ENCODE measurements at regions not wholly inside any gene's neighbourhood (a gene's known extent, or its start where the extent isn't known, plus 50 kb on each side); places are given as distances from the start of the nearest gene placed in this dataset.
"Not testable (repeated sequence)": the region's sequence is repeated elsewhere in the genome, so short reads cannot be mapped to it uniquely, and the experiment has no call there.

DNA sequence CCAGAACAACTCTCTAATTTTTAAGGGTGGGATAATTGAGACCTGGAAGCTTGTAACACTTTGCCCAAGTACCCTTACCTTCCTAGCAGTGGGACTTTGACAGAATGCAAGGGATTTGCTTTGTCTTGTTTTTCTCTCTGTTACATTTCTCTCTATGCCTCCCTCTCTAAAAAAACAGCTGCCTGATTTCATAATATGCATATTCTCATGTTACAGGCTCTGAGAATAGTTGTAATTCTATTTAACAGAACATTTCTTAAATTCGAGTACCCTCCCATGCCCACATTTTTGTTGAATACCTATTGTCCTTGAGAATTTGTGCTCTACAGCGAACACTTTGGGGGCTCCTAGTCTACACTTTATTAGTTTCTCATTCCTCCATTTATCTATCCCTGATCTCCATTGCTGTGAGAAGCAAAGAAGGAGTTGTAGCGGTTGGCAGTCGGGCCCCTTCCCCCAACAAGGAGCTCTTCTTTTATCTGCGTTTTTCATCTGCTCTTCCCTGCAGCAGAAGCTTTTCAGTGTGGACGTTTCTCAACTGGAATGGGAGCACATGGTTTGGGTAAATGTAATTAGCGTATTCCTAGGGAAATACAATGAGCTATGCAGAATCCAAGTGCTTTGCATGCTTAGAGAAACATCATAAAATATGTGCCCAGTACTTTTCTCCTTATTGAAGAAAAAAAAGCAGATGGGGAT lies 117.7 kb upstream of the CCDC90B start:
- DNase-seq (ENCODE audit: low read depth in 2 of 2) = no peak

DNA sequence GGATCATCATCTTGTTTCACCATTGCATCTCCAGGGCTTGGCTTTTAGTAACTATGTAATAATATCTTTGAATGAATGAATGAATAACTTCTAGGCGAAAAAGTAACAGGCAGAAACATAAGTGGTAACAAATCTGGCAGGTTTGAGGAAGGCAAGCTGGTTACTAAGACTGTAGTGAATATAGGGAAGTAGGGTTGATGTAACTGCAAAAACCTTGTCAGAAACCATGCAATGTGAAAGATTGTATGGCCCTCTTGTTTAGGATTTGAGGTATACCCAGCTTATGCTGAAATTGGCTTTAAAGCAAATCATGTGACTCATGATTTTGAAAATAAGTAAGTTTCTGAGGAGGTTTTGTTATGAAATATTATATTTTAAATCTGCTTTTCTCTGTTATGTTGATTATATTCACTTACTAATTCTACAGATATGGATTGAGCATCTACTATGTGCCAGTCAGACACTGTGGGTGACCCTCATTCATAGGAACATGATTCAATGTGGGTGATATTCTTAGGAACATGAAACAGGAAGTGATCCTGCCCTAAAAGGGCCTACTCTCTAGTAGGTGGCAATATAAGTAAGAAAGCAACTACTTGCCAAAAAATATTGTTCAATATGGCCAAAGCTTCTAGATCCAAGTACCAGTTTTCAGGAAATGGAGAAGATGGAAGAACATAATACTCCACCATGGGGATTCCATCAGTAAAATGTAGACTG lies 115.5 kb upstream of the CCDC90B start:
- no peak for DNase-seq (ENCODE audit: low read depth in 2 of 2)

DNA sequence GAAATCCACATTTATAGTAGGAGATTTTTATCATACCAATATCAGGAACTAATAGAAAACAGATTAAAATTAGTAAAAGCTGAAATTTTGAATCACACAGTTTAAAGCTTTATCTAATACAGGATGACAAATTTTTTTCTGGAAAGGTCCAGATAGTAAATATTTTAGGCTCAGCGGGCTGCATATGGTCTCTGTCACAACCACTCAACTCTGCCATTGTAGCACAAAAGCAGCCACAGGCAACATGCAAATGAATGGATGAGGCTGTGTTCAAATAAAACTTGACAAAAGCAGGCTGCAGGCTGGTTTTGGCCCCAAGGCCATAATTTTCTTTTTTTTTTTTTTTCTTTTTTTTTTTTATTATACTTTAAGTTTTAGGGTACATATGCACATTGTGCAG lies 108.2 kb upstream of the CCDC90B start:
- DNase-seq (ENCODE audit: low read depth in 2 of 2) = no peak

DNA sequence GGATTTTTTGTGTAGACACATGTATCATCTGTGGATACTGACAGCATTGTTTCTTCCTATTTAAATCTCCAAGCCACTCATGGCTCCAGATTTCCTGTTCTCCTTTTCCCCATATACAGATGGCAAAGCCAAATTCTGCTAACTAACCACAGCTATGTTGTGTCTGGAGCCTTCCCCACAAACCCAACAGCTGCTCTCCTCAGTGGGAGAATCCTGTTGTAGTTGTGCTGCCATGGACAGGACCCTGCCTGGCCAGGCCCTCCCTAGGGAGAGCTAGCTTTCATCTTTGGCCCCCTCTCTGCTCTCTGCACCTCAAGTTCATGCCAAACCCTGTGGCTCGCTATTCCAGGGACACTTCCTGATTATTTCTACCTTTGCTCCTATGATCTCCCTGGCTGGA lies 106.4 kb upstream of the CCDC90B start:
- DNase-seq (ENCODE audit: low read depth in 2 of 2) = no peak

DNA sequence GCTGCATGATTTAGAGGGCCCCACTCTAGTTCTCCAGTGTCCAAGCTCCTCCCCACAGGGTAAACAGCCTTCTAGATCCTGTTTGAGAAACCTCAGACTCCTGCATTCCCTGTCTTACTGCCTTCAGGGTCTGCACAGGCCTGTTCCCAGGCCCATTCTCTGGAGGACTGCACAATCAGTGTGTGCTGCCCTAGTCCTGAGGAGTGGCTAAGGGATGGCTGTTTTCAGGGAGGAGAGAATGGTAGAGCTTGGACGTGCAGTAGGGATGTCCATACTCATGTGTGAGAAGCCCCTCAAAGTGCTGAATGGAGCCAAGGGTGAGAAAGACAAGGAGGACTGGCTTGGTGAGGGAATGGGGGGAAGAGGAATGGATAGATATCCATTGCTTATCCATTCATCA lies 103.8 kb upstream of the CCDC90B start:
- no peak for DNase-seq (ENCODE audit: low read depth in 2 of 2)

DNA sequence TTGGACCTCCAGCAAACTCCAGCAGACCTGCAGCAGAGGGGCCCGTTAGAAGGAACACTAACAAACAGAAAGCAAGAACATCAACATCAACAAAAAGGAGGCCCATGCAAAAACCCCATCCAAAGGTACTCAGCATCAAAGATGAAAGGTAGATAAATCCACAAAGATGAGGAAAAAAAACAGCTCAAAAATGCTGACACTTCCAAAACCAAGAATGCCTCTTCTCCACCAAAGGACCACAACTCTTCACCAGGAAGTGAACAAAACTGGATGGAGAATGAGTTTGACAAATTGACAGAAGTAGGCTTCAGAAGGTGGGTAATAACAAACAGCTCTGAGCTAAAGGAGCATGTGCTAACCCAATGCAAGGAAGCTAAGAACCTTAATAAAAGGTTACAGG lies 97.7 kb upstream of the CCDC90B start:
- not testable (repeated sequence) for DNase-seq (ENCODE audit: low read depth in 2 of 2)

DNA sequence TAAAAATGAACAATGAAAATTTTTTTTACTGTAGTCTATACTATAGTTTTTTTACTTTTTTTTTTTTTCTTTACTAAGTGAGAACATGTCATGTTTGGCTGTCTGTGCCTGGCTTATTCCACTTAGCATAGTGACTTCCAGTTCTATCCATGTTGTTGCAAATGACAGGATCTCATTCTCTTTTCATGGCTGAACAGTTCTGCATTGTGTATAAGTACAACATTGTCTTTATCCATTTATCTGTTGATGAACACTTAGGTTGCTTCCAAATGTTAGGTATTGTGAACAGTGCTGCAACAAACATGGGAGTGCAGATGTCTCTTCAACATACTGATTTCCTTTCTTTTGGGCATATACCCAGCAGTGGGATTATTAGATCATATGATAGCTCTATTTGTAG lies 88.1 kb upstream of the CCDC90B start:
- no peak for DNase-seq (ENCODE audit: low read depth in 2 of 2)

DNA sequence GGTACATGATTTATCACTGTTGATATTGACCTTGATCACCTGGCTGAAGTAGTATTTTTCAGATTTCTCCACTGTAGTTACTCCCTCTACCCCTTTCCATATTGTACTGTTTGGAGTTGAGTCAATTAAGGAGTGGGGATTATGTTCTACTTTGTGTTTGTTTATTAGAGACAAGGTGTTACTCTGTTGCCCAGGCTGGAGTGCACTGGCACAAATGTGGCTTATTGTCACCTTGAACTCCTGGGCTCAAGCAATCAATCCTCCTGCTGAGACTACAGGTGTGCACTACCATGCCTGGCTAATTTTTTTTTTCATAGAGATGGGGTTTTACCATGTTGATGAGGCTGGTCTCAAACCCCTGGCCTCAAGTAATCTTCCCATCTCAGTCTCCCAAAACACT lies 85.3 kb upstream of the CCDC90B start:
- DNase-seq (ENCODE audit: low read depth in 2 of 2) = no peak

DNA sequence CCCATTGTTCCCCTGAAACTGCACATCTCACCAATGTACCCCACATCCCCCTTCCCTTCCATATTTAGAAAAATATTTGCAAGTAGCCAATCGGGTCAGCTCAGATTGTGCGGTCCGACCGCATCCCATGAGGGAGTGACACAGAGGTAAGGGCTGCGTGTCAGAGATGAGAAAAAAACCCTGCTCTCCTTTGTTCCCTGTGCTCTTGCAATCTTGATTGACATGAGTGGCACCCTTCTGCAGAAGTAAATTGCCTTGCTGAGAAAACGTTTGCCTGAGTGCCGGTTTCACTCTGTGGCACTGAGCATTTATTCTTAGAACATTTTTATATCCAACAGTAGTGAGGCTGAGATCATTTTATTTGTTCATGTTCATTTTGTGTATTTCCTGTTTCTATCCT lies 81.6 kb upstream of the CCDC90B start:
- no peak for DNase-seq (ENCODE audit: low read depth in 2 of 2)

DNA sequence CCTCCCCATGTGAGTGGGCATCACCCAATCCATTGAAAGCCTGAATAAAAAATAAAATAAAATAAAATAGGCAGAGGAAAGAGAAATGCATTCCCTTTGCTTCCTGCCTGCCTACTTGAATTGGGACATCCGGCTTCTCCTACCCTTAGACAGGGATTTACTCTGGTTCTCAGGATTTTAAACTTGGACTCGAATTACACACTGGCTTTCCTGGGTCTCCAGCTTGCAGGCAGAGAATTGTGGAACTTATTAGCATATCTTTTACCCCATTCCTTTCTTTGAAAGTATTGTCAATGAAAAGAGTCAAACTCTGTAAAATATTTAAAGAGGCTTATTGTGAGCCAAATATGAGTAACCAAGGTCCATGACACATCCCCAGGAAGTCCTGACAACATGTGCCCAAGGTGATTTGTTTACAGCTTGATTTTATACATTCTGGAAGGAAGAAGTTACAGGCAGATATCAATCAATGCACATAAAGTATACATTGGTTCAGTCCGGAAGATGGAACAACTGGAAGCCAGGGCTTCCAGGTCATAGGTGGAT lies 78.4 kb upstream of the CCDC90B start:
- DNase-seq (ENCODE audit: low read depth in 2 of 2) = no peak

DNA sequence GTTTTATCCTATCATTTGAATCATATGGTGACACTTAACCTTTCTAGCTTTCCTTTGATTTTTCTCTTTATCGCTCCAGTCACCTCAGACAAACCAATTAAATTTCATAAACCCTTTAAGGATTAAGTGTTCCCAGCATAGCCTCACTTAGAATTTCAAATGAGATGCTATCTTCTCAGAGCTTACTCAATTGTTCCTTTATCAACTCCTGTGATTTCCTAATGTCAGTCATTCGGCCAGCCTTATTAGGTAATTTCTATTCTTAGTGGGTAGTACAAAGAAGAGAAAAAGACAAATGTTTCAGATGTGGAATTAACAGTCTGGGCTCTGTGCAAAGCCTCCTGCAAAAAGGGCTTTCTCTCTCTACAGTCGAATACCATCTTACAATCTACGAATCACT lies 77.1 kb upstream of the CCDC90B start:
- DNase-seq (ENCODE audit: low read depth in 2 of 2) = no peak

DNA sequence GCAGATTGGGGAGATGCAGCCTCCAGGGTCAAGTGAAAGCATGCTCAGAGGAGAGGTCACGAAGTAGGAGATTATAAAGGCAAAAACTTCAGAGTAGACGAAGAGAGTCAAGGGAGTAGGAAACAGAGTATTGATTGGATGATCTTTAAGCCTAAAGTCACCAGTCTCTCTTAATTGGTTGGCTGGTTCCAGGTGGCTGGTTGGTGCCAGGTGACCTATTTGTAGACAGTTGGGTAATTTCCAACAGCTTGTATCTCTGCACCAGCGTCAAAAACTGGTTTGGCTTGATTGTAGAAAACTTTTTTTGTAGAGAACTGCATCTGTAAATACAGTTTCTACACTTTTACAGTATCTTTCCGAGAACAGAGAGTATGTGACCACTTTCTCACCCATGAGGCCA lies 75.7 kb upstream of the CCDC90B start:
- no peak for DNase-seq (ENCODE audit: low read depth in 2 of 2)

DNA sequence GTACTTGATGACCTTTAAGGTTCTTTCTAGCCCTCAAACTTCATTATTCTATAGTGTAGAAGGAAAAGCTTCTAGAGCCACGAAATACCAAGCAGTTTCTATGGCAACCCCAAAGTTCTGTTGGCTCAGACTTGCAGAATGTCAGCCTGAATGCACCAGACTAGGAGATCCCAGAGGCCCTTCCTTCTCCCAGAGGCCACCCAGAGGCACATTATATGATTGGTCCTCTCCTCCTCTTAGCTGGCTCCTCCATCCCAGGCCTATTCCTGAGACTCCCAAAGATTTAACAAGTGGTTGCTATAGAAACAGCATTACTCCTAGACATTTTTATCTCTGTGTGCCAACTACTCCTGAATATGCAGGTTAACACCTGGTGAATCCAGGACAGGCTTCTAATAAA lies 69.2 kb upstream of the CCDC90B start:
- no peak for DNase-seq (ENCODE audit: low read depth in 2 of 2)

DNA sequence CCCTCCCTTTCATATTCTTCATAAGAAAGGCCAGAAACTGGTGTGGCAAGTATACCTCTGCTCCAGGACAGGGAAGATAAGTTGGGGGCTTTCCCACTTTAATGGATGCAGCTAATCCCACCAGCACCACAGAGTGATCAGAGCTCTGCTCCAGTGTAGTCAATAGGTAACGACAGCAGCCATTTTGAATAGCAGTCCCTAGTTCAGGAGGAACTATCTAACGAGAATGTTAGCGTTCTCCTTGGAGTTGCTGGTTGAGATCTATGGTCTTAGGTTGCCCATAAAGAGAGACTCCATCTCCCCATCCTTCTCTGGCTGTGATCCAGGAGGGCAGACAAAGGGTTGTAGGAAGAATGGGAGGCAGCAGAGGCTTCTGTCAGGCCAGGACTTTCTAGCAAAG lies 64.0 kb upstream of the CCDC90B start:
- DNase-seq (ENCODE audit: low read depth in 2 of 2) = no peak

DNA sequence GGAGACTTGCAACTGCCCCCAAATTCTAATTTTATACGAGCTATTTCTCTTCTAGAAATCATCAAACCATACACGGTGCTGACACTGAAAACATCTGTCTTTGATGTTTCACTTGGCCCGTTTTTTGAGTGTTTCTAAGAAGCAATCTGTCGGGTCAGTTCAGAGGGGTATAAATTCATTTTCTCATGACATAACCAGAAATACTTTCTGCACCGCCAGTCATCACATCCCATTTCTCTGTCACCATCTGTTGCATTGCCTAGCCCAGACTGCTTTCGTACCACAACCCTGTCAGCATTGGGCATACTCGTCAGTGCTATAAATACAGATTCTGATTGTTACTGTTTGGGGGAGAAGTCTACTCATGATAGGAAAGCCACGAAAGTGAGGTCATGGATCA lies 63.1 kb upstream of the CCDC90B start:
- peak in 1 of 2 experiments; percentile 1 for DNase-seq (ENCODE audit: low read depth in 2 of 2)

DNA sequence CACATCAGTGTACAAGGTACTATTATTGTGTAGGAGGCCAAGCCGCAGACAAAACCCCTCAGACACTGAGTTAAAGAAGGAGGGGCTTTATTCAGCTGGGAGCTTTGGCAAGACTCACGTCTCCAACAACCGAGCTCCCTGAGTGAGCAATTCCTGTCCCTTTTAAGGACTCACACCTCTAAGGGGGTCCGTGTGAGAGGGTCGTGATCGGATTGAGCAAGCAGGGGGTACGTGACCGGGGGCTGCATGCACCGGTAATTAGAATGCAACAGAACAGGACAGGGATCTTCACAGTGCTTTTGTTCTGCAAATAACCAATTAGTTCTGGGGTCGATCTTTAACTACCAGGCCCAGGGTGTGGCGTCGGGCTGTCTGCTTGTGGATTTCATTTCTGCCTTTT lies 60.5 kb upstream of the CCDC90B start:
- not testable (repeated sequence) for DNase-seq (ENCODE audit: low read depth in 2 of 2)

DNA sequence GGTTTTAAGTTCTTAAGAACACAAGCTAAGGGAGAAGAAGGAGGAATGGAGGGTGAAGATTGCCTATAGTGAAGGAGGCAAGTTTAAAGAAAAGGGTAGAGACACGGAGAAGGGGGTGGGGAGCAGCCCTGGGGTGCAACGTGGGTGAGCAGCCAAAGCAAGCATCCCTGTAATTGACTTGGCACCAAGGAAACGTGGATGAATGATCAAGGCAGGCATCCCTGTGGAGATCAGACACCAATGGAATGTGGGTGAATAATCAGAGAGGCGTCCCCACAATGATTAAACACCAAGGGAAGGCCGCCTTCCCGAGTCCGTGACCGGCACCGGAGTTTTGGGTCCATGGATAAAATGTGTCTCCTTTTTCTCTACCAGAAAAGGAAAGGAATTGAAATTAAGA lies 58.4 kb upstream of the CCDC90B start:
- not testable (repeated sequence) for DNase-seq (ENCODE audit: low read depth in 2 of 2)

DNA sequence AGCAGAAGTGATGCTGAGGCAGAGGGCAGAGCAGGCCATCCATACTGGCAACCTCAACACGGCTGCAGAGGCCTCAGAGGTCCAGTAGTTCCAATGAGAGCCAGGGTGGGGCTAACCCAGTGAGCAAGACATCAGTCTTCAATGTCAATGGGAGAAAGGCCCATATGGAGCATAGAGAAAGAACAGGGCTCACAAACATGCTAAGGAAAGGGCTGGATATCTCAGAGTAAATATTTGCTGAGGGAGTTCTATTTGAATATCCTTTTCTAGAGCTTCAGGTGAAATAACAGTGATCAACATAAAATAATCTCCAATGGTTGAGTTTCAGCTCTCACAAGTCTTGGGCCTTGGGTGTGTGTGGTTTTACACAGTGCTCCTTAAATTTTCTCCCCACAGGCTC lies 50.8 kb upstream of the CCDC90B start:
- no peak for DNase-seq (ENCODE audit: low read depth in 2 of 2)

Data from fibroblast of skin of left quadriceps (primary cell).